NCI-H748 (cell line): ENCODE measurements at regions not wholly inside any gene's neighbourhood (a gene's known extent, or its start where the extent isn't known, plus 50 kb on each side); places are given as distances from the start of the nearest gene placed in this dataset.

ENCODE experiments used
- DNase-seq: peaks from one replicate; lab custom pipeline; 2025; ENCODE audit not compliant: unreplicated experiment; lab: John Stamatoyannopoulos, UW

DNA sequence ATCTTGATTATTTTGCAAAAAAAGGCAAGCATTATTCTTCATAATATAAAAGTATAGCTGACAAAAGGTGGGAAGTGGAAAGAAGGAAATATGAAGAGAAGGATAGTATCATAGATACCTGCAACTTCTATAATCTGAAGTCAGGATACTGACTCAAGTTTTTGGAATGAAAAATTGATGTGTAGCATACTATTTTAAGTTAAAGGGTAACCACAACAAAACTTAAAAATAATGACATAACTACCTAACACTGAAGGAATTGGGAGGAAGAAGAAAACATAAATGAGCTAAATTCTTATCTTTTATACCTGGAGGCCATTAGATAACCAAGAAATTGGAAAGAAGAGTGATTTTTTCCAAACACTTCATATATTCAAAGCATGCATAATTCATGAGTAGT, 51.8 kb upstream of the TLE1 start:
- no peak for DNase-seq

DNA sequence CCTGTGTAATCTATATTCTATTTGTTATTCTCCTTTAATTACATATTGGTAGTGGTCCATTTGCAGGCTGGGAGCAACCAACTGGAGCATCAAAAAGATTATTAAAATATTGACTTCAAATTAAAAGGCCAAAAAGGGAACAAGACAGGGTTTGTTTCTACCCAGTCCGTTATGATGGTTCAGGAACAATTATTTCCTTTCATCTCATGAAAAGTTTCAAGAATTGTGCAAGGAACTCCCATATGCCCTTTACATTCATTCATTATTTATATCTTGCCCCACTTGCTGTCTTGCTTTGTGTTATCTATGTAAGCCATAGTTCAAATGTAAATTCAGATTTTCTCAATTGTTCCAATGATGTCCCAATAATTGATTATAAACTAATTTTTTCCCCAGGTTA, 58.7 kb upstream of the TLE1 start:
- no peak for DNase-seq

DNA sequence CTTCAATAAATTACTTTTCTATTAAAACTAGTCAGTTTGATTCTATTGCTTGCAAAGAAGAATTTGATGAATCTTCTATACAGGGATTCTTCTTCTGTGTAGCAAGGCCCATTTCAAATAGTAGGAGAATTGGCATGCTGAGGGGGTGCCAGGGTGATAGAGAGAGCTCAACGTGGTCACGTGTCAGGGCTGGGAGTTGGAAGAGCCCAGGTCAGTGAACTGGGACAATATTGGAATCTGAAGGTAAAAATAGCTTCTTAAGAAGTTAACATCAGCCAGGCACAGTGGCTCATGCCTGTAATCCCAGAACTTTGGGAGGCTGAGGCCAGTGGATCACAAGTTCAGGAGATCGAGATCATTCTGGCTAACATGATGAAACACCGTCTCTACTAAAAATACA, 64.1 kb upstream of the TLE1 start:
- no peak for DNase-seq

DNA sequence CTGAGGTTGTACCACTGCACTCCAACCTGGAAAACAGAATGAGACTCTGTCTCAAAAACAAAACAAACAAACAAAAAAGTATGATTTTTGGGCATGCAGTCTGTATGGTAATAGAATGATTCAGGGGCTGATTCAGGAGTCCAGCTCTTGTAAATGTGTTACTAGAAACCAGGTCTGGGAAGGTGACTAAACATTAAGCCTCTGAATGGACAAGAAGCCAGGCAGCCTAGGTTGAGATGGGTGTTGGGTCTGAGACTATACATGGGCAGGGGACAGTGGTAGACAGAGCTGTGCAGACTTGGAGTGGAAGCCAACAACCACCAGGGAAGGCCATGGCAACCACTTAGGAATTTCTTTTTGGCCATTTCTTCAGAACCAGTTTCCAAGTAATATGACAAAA, 64.9 kb upstream of the TLE1 start:
- DNase-seq, result no peak

DNA sequence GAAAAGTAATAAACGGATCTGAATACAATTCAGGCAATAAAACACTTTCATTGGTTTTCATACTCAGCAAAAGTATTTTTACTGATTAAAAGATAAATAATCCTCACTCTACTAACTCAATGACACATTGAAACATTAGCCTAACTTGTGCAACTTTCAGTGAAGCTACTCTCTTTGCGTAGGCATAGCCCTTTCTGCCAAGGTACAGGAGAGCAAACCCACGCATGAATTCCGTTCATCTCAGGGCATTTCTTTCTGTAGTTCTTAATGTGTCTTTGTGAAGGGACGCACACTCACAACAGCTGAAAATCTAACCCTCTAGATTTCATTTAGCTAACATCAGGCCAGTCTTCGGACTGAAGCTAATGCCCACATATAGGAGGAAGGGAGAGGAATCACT, 66.4 kb upstream of the TLE1 start:
- DNase-seq, result no peak

GRCh38 chr9:81756561-81756960, 67.2 kb upstream of the TLE1 start:
- no peak for DNase-seq

DNA sequence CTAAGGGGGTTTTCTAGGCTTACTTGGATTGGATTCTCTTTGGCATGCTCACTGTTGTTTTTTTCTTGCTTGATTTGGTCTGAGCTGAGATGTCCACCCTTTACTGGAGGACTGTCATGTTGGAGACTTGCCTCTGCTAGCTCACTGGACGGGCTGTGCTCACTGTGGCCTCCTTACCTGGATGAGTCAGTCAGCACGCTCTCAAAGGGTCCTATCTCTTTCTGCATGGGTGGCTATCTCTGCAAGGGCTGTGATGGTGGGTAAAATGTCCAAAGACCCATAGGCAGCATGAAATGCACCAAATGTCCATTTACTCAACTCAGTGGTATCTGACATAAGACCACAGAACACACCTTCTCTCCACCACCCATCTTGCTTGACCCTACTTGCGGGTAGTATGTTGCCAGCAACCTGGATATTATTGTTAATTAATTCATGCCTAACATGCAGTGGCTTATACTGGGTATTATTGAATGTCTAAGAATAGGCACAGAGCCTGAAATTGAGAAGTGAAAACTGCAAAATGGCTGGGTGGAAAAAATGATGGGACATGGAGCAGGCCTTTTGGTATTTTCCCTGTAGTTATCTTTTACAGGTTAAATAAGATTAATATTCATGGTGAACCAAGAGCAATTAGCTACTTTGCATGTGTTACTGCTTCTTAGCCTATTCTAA, 68.9 kb upstream of the TLE1 start:
- no peak for DNase-seq

- DNase-seq, result peak; percentile 13
Measured at GRCh38 chr9:81759680-81760215, 70.4 kb upstream of the TLE1 start.

DNA sequence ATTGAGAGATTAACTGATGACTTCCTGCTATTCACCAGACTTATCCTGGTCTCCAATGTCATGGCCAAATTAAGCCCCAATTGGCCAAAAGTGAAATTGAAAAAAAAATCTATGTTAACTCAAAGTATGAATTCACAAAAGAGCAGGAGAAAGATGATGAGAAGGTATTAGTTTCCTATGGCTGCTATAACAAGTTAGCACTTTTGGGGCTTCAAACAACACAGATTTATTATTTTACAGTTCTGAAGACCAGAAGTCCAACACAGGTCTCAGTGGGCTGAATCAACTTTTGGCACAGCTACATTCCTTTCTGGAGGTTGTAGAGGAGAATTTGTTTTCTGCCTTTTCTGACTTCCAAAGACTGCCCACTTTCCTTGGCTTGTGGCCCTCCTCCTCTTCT, 78.6 kb upstream of the TLE1 start:
- DNase-seq, result no peak

DNA sequence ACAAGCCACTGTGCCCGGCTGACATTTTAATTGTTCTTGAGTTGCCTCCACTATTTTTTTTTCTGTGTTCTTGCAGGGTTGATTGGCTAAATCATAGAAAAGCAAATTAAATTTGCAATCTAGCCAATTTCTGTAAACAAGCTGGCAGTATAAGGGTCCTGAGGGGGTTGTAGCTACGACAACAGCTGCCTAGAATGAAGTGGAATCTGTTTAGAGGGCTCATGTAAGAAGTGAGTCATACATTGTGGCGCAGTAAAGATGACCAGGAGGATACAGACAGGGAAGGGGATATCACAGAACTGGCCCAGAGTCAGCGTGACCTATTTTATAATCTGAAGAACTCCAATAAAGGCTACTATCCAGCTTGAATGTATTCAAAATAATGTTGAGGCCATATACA, 82.2 kb upstream of the TLE1 start:
- DNase-seq, result no peak

DNA sequence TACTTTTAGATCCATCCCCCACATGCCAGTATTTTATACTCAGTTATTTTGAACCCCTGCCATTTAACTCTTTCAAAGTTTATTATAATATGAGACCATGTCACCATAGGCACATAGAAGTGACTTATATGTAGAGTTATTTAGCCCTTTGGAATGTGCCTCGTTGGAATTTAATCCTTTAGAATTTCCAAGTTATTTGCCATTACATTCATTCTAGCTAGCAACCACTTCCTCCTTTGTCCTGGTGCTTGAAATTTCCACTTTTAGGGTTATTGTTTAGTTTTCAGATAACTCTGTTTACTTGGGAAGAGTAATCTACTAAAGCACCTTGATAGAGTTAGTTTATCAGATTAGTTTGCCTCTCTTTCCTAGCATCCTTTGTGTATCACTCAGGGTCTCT, 82.8 kb upstream of the TLE1 start:
- no peak for DNase-seq

DNA sequence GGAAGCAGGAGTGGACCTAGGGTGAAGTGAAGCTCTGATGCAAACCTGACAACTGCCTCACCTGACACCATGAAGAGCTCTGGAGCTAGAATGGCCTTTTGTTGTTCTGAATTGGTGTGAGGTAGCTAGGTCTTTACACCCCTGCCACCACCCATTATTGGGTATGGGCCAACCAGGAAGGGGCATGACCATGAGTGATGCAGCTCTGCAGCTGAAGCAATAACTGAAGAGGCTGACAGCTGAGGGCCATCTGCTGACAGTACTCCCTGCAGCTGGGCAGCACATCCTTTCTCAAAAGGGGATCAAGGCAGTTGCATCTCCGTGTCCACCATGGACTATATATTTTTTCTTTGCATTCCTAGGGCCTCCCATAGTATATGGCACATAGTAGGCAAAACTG, 87.0 kb upstream of the TLE1 start:
- DNase-seq, result peak; percentile 71

GRCh38 chr9:81776834-81777233, 87.5 kb upstream of the TLE1 start:
- no peak for DNase-seq

- DNase-seq, result no peak
Measured at GRCh38 chr9:81777482-81777881, 88.1 kb upstream of the TLE1 start.

GRCh38 chr9:81782313-81782995, 93.1 kb upstream of the TLE1 start:
- no peak for DNase-seq

DNA sequence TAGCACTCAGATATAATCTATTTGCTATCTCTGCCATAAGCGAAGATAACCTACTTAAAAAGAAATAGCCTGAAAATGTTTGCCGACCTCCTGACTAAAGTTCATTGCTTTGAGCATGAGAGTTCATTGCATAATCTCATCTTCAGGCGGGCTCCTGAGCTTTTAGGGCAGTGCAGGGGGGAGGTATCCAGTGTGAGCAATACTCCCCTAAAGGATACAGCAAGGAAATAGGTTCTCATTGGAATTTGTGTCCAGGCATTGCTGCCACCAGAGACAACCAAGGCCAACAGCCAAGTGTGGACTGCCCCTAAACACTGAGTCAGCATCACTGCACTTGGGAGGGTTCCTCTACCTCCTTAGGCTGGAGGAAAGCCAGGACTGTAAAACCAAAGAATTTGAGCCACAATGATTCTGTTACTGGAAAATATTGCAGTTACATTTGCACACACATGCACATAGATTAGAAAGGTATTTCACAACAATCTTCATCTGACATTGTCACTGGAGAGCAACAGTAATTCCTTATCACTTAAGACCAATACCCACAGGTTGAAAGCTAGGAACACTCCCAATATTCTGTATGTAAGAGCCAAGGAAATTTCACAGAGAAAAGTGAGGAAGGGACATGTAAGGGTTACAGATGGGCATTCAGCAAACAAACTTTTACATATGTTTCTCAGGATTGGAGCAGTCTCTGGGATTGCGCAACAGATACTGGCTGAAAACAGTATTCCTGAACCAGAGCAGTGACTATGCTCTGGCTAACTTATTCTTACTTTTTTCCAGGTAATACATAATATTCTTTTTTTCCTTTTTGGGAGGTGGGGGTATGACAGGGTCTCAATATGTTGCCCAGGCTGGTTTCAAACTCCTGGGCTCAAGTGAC, 98.6 kb upstream of the TLE1 start:
- no peak for DNase-seq

DNA sequence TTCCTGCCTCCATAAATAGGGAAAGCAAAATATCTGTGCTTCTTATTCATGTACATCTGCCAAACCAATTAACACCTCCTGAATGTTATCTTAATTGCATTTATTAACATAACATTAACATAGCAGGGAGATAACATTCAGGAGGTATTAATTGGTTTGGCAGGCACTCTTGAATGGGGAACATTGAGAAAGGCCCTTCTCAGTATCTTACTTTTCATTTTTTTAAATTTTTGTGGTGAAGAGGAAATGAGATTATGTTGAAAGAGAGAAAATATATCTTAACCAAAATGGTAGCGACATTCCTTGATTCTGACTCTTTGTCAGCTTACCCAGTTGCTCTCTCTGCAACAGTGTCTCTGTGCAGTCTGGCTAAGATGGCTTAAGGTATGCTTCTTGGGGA, 100.4 kb upstream of the TLE1 start:
- no peak for DNase-seq

GRCh38 chr9:81790166-81790565, 100.8 kb upstream of the TLE1 start:
- DNase-seq, result no peak

DNA sequence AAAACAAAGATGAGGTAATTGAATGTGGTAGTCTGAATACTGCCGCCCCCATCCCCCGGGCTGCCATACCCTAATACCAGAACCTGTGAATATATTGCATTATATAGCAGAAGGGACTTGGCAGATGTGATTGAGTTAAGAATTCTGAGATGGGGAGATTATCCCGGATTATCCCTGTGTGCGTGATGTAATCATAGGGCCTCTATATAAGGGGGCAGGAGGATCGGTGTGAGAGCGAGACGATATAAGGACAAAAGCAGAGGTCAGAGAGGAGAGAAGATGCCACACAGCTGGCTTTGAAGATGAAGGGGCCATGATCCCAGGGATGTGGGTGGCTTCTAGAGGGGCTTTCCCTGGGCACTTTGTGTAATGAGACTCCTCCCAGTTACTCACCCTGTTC, 101.7 kb upstream of the TLE1 start:
- DNase-seq, result no peak

DNA sequence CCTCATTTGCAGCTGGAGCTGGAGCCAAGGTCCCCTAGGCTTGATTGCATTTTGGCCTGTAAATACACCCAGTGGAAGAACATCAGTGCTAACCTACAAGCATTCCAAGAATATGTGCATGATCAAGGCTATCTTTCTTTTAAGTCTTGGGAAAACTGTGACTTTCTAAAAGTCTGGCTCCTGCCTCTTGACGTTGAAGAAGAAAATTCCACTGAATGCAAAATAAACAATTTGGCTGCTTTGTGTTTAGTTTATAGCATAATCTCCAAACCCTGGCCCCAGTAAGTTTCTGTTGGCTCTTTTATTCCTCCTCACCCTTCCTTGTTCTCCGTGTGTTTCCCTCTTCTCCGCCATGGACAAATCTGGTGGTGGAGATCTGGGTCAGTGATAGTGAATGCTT, 109.3 kb upstream of the TLE1 start:
- no peak for DNase-seq

DNA sequence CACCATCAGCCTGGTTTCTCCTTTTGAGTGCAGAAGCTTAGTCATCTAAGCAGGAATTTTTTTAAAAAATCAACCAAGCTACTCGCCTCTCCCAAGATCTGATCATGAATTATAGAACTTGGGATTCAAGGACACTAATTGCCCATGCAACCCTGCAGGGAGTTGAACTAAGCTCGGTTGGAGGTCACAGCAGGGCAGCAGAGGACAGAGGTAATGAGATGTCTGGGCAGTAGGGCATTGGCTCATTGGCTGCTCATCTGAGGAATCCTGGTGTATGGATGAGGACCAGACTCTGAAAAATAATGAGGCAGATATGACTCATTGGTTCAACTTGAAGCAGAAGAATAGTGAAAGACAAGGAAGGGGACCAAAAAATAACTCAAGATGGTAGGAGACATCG, 111.8 kb upstream of the TLE1 start:
- no peak for DNase-seq

GRCh38 chr9:81804306-81804705, 115.0 kb upstream of the TLE1 start:
- DNase-seq, result no peak
